Prostate gland (tissue), 2 donors: ENCODE measurements at regions not wholly inside any gene's neighbourhood (a gene's known extent, or its start where the extent isn't known, plus 50 kb on each side); places are given as distances from the start of the nearest gene placed in this dataset.

Experiments
- POLR2A ChIP-seq: fragments of 450-650 bp; IDR thresholded peaks from one replicate; pipeline ENCODE4 v1.6.1; 2016; ENCODE audit warnings: antibody characterized with exemption, mild to moderate bottlenecking
- POLR2AphosphoS5 ChIP-seq: sonication (generic); formaldehyde crosslinking; IDR thresholded peaks from one replicate; pipeline ENCODE4 v1.6.1; 2017; ENCODE audit warnings: antibody characterized with exemption
- TF ChIP-seq, protein P1 (sequence below), 4 experiments: fragments of 200-600 bp in 2 of 4; fragments of 450-650 bp in 2 of 4; sonication (generic) in 2 of 4; IDR thresholded peaks; 1 replicate in 3 of 4; 2 replicates in 1 of 4; pipeline ENCODE4 v1.5.1; 2016 to 2019; ENCODE audit warnings: antibody characterized with exemption in 4 of 4, mild to moderate bottlenecking in 2 of 4, moderate library complexity in 2 of 4

DNA sequence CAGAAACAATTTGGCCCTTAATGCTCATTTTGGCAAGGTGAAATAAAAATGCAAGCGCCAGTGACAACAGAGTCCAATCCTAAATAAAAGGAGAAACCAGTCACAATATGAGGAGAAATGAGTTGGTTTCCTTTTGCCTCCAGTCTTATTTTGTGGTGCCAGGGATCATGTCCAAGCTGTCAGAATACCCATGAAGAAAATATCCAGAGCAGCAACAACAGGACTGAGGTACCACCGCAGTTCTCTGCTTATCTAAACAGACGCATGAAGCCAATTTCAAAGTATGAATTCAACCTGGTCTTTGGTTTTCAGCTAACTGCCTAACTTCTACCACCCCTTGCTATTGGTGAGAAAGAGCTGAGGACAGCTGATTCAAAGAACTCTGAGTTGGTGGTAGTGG, 199.9 kb upstream of the MAGEB2 start:
- no peak for TF ChIP-seq POLR2A
- TF ChIP-seq, protein P1, sequence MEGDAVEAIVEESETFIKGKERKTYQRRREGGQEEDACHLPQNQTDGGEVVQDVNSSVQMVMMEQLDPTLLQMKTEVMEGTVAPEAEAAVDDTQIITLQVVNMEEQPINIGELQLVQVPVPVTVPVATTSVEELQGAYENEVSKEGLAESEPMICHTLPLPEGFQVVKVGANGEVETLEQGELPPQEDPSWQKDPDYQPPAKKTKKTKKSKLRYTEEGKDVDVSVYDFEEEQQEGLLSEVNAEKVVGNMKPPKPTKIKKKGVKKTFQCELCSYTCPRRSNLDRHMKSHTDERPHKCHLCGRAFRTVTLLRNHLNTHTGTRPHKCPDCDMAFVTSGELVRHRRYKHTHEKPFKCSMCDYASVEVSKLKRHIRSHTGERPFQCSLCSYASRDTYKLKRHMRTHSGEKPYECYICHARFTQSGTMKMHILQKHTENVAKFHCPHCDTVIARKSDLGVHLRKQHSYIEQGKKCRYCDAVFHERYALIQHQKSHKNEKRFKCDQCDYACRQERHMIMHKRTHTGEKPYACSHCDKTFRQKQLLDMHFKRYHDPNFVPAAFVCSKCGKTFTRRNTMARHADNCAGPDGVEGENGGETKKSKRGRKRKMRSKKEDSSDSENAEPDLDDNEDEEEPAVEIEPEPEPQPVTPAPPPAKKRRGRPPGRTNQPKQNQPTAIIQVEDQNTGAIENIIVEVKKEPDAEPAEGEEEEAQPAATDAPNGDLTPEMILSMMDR (IDR thresholded peaks at IDR 0.05) = no peak
- no peak for TF ChIP-seq POLR2AphosphoS5
